22Rv1 (cell line): ENCODE measurements at regions not wholly inside any gene's neighbourhood (a gene's known extent, or its start where the extent isn't known, plus 50 kb on each side); places are given as distances from the start of the nearest gene placed in this dataset.

ENCODE experiments used
- H3K27ac ChIP-seq: fragments of 450-650 bp; 2 replicates; pipeline ENCODE4 v1.5.1; 2017
- ZFX ChIP-seq: fragments of 450-650 bp; IDR thresholded peaks from 2 replicates; pipeline ENCODE4 v1.6.1; 2017; ENCODE audit warnings: antibody characterized with exemption, borderline replicate concordance
- TF ChIP-seq, protein P1 (sequence below): fragments of 450-650 bp; IDR thresholded peaks from 2 replicates; pipeline ENCODE4 v1.5.1; 2017; ENCODE audit warnings: mild to moderate bottlenecking

DNA sequence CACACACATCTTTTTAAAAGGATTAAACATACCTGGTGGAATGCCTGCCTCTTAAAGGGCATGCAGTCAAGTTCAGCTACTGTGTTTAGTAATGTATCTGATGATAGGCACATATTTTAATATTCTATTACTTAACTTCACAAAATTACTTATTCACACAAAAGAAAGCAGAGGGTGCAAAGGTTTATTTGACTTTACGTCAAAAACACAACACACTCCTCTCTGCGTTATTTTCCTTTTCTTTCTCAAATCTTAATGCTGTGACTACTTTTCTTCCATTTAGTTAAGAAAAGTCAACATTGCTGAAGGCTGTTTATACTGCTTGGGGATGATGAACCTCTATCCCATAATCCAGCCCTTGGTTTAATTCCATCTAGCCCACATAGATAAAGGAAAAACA, 127.9 kb upstream of the ST6GAL2 start:
- TF ChIP-seq, protein P1, sequence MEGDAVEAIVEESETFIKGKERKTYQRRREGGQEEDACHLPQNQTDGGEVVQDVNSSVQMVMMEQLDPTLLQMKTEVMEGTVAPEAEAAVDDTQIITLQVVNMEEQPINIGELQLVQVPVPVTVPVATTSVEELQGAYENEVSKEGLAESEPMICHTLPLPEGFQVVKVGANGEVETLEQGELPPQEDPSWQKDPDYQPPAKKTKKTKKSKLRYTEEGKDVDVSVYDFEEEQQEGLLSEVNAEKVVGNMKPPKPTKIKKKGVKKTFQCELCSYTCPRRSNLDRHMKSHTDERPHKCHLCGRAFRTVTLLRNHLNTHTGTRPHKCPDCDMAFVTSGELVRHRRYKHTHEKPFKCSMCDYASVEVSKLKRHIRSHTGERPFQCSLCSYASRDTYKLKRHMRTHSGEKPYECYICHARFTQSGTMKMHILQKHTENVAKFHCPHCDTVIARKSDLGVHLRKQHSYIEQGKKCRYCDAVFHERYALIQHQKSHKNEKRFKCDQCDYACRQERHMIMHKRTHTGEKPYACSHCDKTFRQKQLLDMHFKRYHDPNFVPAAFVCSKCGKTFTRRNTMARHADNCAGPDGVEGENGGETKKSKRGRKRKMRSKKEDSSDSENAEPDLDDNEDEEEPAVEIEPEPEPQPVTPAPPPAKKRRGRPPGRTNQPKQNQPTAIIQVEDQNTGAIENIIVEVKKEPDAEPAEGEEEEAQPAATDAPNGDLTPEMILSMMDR: no peak
- no peak for TF ChIP-seq ZFX
- no peak overlapping the region for H3K27ac ChIP-seq

DNA sequence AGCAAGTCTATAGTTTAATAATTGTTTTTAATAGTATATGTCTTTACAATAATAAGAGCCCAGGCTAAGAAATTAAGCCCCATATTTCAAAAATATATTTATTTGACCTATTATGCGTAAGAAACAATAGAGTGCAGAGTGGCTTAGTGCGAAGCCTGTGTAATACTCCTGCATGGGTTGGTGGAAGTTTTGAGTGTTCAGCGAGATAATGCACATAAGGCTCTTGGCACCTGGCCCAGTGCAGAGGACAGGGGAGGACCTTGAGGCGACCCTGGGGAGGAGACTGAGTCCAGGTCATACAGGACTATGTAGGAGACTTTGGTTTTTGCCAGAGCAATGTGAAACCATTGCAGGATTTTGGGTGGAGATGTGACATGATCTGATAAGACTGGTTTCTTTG, 132.4 kb upstream of the ST6GAL2 start:
- TF ChIP-seq, protein P1: no peak
- TF ChIP-seq ZFX: no peak
- no peak overlapping the region for H3K27ac ChIP-seq

DNA sequence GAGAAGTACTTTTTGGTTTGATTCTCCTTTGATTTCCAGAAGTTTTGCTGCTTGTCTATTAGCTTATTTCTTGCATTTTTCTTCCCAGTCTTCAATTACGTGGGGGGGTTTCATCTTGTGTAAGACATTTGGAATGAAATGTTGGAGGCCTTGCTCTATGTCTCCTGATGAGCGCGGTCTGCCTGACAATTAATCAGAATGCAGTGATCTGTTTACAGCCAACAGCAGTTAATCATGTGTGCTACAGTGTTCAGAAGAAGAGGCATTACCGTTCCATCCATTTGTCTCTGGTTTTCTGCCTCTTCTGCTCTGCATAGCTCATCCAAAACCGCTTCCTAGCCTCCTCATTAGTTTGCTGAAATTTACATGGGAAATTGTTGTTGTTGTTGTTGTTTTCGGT, 134.4 kb upstream of the ST6GAL2 start:
- no peak overlapping the region for H3K27ac ChIP-seq
- TF ChIP-seq ZFX: no peak
- TF ChIP-seq, protein P1: no peak

DNA sequence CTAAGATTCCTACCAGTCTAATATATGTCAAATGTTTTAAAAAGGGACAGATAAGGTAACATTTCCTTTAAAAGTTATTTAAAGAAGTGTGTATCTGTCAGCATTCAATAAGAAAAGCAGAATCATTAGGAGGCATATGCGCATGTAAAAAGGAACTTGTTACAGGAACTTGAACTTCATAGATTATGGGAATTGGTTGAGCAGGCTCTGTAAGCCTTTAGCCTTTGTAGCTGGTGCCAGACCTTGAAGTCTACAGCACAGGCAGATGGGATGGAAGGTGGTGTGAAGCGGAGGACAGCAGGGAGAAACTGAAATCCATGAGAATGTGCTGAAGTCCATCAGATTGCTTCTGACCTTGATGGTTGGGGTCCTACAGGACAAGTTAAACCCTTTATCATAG, 138.3 kb upstream of the ST6GAL2 start:
- no peak overlapping the region for H3K27ac ChIP-seq
- TF ChIP-seq ZFX: no peak
- TF ChIP-seq, protein P1: no peak

DNA sequence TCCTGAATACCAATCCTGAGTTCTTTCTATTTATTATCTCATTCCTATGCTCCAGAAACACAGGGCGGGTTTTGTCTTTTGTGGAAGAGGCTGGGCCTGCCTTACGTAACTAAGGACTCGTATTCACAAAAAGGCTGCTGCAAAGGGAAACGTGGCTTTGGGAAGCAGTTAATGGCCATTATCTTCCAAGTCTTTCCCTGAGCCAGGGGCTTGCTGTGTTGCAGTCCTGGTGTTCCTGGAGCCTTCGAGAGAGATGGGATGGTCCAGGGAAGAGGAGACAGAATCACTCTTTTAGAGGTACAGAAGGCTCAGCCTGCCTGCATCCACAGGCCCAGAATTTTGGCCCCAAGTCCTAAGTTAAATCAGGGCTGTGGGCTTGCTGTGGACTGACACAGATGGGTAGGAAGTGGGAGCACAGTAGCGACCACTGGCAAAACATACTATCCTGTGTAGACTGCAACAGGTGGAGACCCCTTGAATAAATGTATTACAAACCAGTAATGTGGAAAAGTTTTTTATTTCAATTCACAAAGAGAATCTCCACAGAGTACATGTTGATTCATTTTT, 139.4 kb upstream of the ST6GAL2 start:
- H3K27ac ChIP-seq: no peak overlapping the region
- TF ChIP-seq, protein P1: no peak

DNA sequence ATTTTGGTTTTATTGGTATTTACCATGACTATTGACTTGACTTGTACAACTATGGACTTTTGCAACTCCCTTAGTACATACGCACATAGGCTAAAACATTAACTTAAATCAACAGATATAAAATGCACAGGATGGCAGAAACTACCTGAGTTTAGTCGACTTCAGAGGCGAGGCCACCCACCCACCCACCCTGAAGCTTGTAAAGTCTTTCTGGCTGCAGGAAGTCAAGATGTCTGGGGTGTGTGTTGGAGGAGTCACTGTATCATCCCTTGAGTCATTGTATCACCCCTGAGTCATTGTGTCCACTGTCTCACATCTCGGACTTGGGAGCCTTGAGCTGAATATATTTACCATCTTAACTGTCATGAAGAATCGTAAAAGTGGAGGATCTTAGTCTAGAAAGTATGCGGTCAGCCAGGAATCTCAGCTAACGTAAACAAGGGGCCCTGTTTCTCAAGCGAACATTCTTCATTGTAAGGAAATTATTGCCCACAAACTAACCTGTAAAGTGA, 140.0 kb upstream of the ST6GAL2 start:
- TF ChIP-seq ZFX: no peak
- TF ChIP-seq, protein P1: no peak

DNA sequence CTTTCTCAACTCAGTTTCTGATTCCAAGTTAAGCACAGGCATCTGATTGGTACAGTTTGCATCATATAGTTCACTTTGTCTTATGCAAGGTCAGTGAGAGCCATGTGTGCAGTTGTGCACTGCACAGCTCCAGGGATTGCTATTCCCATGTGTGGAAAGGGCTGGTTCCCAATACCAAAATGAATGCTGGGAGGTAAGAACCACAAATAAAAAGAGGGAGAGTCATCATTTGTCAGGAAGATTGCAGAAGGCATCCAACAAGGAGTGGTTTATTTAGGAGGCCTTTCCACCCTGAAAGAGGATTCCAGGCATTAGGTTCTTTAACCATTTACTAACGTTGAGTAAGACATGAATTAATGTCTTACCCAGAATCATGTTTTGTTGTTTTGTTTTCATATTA, 141.2 kb upstream of the ST6GAL2 start:
- TF ChIP-seq, protein P1: no peak
- TF ChIP-seq ZFX: no peak
- H3K27ac ChIP-seq: no peak overlapping the region

More for the DNA sequence above, 140.0 kb upstream of the ST6GAL2 start:
- H3K27ac ChIP-seq: no peak overlapping the region
